Mammary epithelial cell (primary cell): ENCODE measurements at regions not wholly inside any gene's neighbourhood (a gene's known extent, or its start where the extent isn't known, plus 50 kb on each side); places are given as distances from the start of the nearest gene placed in this dataset.

ENCODE experiments used
- EZH2 ChIP-seq: IDR thresholded peaks from 2 replicates; pipeline ENCODE4 v1.6.1; 2012; ENCODE audit warnings: low read length, inconsistent platforms, borderline replicate concordance
- TF ChIP-seq, protein P1 (sequence below), 2 donors: IDR thresholded peaks in 1 of 2; conservative IDR thresholded peaks in 1 of 2; 2 replicates each; pipeline ENCODE4 v1.5.1; 2011 to 2012; ENCODE audit warnings: inconsistent platforms in 2 of 2, low read length in 2 of 2, mild to moderate bottlenecking in 2 of 2, control low read depth in 1 of 2, low read depth in 1 of 2; ENCODE audit not compliant: insufficient read depth in 1 of 2; ENCODE audit errors: extremely low read depth in 1 of 2

DNA sequence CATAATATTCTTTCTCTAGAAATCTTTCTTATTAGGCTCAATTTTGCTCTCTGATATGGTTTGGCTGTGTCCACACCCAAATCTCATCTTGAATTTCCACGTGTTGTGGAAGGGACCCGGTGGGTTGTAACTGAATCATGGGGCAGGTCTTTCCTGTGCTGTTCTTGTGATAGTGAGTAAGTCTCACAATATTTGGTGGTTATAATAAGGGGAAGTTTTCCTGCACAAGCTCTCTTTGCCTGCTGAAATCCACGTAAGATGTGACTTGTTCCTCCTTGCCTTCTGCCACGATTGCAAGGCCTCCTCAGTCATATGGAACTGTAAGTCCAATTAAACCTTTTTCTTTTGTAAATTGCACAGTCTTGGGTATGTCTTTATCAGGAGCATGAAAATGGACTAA, 73.8 kb downstream of the CAVIN2 start:
- TF ChIP-seq, protein P1, sequence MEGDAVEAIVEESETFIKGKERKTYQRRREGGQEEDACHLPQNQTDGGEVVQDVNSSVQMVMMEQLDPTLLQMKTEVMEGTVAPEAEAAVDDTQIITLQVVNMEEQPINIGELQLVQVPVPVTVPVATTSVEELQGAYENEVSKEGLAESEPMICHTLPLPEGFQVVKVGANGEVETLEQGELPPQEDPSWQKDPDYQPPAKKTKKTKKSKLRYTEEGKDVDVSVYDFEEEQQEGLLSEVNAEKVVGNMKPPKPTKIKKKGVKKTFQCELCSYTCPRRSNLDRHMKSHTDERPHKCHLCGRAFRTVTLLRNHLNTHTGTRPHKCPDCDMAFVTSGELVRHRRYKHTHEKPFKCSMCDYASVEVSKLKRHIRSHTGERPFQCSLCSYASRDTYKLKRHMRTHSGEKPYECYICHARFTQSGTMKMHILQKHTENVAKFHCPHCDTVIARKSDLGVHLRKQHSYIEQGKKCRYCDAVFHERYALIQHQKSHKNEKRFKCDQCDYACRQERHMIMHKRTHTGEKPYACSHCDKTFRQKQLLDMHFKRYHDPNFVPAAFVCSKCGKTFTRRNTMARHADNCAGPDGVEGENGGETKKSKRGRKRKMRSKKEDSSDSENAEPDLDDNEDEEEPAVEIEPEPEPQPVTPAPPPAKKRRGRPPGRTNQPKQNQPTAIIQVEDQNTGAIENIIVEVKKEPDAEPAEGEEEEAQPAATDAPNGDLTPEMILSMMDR (conservative IDR thresholded peaks at IDR 0.05 in 1 of 2, IDR thresholded peaks at IDR 0.05 in 1 of 2; ENCODE audit: extremely low read depth in 1 of 2, insufficient read depth in 1 of 2, low read depth in 1 of 2, low read length in 2 of 2), result no peak
- TF ChIP-seq EZH2, result no peak
